ENCODE measurements at regions not wholly inside any gene's neighbourhood (a gene's known extent, or its start where the extent isn't known, plus 50 kb on each side); places are given as distances from the start of the nearest gene placed in this dataset.

DNA sequence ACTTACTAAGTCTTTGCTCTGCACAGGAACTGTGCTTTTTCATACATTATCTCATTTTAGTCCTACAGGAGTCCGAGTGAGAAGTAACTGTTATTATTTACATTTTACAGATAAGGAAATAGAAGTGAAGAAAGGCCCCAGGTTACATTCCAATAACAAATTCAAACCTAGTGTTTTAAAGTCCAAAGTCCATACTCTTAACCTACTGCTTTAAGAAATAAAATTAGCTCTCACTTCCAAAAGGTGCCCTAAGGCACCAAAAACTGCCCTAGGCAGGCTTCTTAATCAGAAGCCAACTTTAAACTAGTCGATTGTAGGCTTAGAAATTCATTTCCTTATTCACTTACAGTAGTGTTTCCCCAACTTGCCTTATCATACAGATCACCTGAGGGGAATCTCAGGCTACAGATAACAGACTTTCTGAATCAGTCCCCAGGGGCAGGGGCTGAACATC, 555.9 kb downstream of the DIAPH3 start:
- no peak for DNase-seq (ENCODE audit: low spot score)
- intact Hi-C loops (cut with DNase I): no loop called here

DNA sequence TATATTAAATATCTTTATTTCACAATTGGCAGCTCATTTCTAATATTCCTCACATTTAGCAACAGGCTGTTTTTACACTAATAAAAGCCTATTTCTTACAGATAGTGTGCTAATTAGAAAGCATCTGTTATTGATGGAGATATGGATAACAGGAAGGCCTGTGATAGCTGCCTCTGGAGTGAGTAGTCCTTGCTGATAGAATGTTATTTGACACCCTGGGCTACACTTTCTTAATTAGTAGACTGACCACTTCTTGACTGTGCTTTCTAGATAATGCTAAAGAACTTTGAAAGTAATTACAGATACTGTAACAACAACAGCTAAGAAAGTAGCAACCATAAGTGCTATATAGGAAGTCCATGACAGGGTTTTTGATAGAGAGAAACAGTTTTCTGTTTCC, 554.3 kb downstream of the DIAPH3 start:
- intact Hi-C loops (cut with DNase I): no loop called here
- DNase-seq (ENCODE audit: low spot score): no peak

Data from posterior vena cava (tissue), 2 donors.